ENCODE measurements at regions not wholly inside any gene's neighbourhood (a gene's known extent, or its start where the extent isn't known, plus 50 kb on each side); places are given as distances from the start of the nearest gene placed in this dataset.

- in situ Hi-C loops (cut with MboI; ENCODE audit: low sequenced_read_pairs, unreplicated experiment), result no loop called here
- TF ChIP-seq CTCF (IDR thresholded peaks at IDR 0.05; ENCODE audit: borderline replicate concordance, control extremely low read depth, extremely low read depth, insufficient read depth, missing control alignments), result no peak
Observed at GRCh38 chr6:19972221-19972620, 135.1 kb downstream of the ID4 start.

DNA sequence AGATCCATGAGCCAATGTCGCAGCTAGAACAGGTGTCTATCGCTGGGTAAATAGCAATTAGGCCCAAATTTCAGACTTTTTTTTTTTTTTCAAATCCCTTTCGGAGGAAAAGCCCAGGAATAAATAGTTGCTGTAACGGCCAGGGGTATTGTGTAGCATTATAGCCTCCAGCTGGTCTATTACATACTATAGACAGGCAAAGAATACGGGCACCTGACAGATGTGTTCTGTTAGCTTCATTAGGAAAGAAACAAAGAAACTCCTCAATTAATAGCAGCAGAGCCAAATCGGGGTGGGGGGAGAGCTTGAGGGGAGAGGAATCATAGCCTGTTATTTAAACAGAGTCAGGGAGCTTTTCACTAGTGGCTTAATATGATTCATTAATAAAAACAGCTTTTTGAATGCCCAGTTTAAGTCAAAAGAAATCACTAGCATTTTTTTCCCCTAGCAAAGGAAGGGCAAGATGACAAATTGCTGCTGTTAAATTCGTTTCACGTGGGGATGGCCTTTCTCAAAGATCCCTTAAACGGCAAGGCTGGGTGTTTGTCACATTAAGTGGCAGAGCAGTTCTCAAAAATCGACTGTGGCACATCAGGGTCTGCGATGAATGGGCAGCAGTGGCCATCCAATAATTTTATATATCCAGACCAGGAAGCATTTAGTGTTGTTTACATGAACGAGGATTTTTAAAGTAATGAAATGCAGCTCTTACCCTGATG lies 139.4 kb downstream of the ID4 start:
- no peak for TF ChIP-seq CTCF (IDR thresholded peaks at IDR 0.05; ENCODE audit: borderline replicate concordance, control extremely low read depth, extremely low read depth, insufficient read depth, missing control alignments)
- DNase-seq (ENCODE audit: low spot score), result no peak

More at GRCh38 chr6:19972221-19972620, 135.1 kb downstream of the ID4 start:
- DNase-seq (ENCODE audit: low spot score), result no peak

GRCh38 chr6:19979059-19979458 lies 141.9 kb downstream of the ID4 start:
- TF ChIP-seq CTCF (IDR thresholded peaks at IDR 0.05; ENCODE audit: borderline replicate concordance, control extremely low read depth, extremely low read depth, insufficient read depth, missing control alignments), result no peak
- no peak for DNase-seq (ENCODE audit: low spot score)
- in situ Hi-C loops (cut with MboI; ENCODE audit: low sequenced_read_pairs, unreplicated experiment), result no loop called here

More for the DNA sequence above, 139.4 kb downstream of the ID4 start:
- in situ Hi-C loops (cut with MboI; ENCODE audit: low sequenced_read_pairs, unreplicated experiment), result no loop called here

DNA sequence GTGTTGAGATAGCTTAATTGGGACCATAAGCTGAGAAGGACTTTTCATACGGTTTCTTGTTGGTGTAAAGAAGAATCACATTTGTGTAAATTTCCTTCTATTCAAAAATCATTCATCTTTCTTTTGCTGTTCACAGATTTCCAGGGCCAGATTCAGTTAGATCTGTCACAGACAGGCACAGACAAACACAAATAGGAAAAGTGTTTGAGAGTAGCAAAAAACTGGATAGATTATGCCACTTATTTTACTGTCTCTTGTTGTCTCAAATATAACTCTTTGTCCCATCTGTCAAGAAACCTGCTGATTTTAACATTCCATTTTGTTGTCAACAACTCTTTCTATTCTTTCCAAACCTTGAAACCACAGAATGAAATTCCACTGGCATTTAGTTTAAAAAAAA lies 142.8 kb downstream of the ID4 start:
- no peak for TF ChIP-seq CTCF (IDR thresholded peaks at IDR 0.05; ENCODE audit: borderline replicate concordance, control extremely low read depth, extremely low read depth, insufficient read depth, missing control alignments)
- DNase-seq (ENCODE audit: low spot score), result no peak
- in situ Hi-C loops (cut with MboI; ENCODE audit: low sequenced_read_pairs, unreplicated experiment), result no loop called here

GRCh38 chr6:19983374-19983773 lies 146.2 kb downstream of the ID4 start:
- TF ChIP-seq CTCF (IDR thresholded peaks at IDR 0.05; ENCODE audit: borderline replicate concordance, control extremely low read depth, extremely low read depth, insufficient read depth, missing control alignments), result no peak
- in situ Hi-C loops (cut with MboI; ENCODE audit: low sequenced_read_pairs, unreplicated experiment), result no loop called here
- no peak for DNase-seq (ENCODE audit: low spot score)

DNA sequence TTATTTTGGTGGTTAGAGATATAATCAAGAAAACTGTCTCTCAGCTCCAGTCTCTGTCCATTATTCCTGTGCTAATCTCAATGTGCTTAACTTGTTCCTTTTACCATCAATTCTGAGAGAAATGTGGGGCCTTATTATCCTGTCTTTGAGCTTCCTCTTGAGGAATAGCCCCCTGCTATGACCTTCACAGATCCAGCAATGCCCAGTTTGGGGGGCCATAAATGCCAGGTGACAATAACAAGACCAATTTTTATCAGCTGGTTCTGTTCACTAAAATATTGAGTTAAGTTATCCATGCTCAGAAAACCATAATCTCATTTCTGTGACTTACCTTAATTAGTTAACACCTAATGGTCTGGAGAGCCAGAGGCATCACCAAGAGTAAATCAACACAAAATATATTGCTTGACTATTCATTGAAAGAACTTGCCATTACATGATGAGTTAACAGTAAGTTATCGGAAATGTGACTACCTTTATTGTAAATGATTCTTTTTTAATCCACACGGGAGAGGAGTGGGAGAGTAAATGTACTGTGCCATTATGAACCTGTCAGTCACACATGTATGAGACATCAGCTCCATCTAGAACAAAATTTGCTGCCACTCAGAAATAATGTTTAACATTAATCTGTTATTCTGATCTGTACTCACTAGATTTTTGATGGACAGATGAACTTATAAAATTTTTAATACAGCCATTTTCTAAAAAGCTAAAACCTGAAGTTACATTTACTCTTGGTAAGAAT lies 149.7 kb downstream of the ID4 start:
- DNase-seq (ENCODE audit: low spot score), result no peak
- in situ Hi-C loops (cut with MboI; ENCODE audit: low sequenced_read_pairs, unreplicated experiment), result no loop called here

More for the DNA sequence above, 149.7 kb downstream of the ID4 start:
- TF ChIP-seq CTCF (IDR thresholded peaks at IDR 0.05; ENCODE audit: borderline replicate concordance, control extremely low read depth, extremely low read depth, insufficient read depth, missing control alignments), result no peak

All from GM13976 (cell line).